ENCODE measurements at regions not wholly inside any gene's neighbourhood (a gene's known extent, or its start where the extent isn't known, plus 50 kb on each side); places are given as distances from the start of the nearest gene placed in this dataset.

DNA sequence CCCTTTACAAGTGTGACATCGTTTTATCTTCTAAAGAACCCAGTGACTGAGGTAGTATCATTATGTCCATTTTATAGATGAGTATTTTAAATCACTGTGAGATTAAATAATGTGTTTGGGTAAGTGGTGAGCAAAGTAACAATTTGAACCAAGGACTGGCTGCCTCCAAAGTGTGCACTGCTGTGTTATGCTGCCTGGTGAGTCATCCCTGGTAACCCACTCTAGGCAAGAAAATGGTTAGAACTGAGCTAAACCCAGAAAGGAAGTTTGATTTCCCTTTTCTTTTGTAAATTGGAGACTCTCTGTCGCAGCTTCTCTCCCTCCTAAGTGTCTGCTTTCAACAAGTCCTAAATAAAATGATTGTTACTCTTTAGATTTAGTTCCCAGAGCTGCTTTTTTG is 342.8 kb upstream of the KAZN start:
- DNase-seq (ENCODE audit: low spot score): no peak
- TF ChIP-seq, protein P1, sequence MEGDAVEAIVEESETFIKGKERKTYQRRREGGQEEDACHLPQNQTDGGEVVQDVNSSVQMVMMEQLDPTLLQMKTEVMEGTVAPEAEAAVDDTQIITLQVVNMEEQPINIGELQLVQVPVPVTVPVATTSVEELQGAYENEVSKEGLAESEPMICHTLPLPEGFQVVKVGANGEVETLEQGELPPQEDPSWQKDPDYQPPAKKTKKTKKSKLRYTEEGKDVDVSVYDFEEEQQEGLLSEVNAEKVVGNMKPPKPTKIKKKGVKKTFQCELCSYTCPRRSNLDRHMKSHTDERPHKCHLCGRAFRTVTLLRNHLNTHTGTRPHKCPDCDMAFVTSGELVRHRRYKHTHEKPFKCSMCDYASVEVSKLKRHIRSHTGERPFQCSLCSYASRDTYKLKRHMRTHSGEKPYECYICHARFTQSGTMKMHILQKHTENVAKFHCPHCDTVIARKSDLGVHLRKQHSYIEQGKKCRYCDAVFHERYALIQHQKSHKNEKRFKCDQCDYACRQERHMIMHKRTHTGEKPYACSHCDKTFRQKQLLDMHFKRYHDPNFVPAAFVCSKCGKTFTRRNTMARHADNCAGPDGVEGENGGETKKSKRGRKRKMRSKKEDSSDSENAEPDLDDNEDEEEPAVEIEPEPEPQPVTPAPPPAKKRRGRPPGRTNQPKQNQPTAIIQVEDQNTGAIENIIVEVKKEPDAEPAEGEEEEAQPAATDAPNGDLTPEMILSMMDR (IDR thresholded peaks at IDR 0.05; ENCODE audit: extremely low read depth, missing control alignments): no peak

DNA sequence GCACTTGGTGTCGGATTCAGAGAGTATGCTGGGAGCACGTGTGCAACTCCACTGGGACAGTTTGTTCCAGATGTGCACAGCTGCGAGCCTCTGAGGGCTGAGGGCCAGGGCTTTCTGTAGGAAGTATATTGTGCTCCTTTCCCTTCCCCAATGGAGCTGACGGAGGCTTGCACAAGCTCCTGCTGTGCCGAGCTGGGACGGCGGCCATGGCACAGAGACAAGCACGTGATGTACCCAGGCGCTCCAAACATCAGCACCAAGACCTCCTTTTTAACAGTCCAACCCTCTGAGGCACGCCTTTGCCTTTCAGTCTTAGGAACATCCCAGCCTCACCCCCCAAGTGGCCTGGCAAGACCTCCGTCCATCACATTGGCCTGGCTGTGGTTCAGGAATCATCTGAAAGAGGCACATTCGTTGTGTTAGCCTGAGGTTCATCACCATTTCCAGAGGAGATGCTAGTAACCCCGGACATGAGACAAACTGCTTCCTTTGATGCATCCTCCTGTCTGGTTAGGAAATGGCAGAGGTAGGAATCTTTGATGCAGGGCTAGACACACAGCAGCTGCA is 339.2 kb upstream of the KAZN start:
- TF ChIP-seq, protein P1 (IDR thresholded peaks at IDR 0.05; ENCODE audit: extremely low read depth, missing control alignments): no peak
- no peak for DNase-seq (ENCODE audit: low spot score)

DNA sequence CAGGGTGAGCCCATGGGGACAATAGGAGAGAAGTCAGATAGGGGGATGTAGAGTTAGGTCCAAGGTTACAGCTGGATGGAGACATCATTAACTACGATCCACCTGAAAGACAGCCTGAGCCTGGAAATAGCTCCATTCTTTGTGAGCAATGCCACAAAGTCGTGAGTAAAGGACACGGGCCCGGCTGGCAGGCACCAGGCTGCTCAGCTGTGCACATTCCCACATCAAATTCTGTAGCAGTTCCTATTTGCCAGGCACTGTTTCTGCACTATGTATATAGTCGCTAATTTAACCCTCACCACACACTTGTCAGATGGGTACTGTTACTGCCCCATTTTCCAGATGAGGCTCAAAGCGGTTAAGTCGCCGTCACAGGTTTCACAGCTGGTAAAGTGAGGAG is 338.0 kb upstream of the KAZN start:
- TF ChIP-seq, protein P1 (IDR thresholded peaks at IDR 0.05; ENCODE audit: extremely low read depth, missing control alignments): no peak
- DNase-seq (ENCODE audit: low spot score): no peak

DNA sequence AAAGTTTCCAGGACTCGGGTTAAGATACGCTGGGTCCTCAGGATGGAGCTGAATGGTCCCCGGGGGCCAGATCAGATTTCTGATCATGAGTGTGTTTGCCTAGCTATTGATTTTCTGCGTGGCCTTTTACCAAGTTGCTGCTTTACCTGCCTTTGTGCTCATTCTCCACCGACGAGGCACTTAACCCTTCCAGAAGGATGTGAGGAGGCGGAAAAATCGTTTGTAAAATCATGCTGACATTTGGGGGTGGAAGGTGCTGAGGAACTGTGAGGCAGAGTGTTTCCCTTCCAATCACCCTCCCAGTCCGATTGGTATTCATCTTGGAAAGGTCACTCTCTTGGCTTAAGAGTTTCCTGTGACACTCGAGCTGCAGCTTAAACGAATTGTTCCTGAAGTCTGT is 337.1 kb upstream of the KAZN start:
- no peak for DNase-seq (ENCODE audit: low spot score)
- TF ChIP-seq, protein P1 (IDR thresholded peaks at IDR 0.05; ENCODE audit: extremely low read depth, missing control alignments): no peak

DNA sequence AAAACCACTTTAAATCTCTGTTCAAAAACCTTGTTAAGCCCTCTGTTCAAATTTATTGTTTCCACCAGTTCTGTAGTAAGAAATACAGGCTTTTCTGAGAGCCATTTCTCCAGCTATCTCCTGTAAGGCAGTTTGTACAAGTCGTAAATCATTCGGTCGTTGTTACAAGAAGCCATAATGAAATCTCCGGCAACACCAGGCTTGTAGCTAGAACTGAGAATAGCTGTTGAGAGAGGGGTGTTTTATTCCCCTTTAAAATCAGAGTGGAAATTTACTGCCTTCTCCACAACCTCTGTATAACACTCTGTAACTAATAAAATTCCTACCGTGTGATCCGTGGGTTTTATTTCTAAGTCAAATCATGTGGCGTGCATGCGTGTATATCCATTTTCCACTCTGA is 335.8 kb upstream of the KAZN start:
- DNase-seq (ENCODE audit: low spot score): no peak
- TF ChIP-seq, protein P1 (IDR thresholded peaks at IDR 0.05; ENCODE audit: extremely low read depth, missing control alignments): no peak

DNA sequence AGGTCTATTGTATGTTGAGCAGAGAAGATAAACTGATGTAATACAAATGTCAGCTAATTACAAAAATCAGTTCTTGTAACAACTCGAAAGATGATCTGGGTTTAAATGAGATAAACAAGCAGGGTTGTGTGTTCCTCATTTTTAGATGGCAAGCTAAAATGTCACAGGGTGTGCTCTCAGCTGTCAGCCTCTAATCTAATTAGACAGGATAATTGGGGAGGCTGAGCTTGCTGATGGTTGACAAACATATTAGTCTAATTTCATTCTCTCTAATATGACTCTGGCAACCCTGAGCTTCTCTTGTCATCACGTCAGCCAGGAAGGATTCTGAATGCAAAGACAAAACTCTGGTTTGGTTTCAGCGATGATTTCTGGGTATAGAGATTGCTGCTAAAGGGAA is 335.3 kb upstream of the KAZN start:
- TF ChIP-seq, protein P1 (IDR thresholded peaks at IDR 0.05; ENCODE audit: extremely low read depth, missing control alignments): no peak
- DNase-seq (ENCODE audit: low spot score): no peak

DNA sequence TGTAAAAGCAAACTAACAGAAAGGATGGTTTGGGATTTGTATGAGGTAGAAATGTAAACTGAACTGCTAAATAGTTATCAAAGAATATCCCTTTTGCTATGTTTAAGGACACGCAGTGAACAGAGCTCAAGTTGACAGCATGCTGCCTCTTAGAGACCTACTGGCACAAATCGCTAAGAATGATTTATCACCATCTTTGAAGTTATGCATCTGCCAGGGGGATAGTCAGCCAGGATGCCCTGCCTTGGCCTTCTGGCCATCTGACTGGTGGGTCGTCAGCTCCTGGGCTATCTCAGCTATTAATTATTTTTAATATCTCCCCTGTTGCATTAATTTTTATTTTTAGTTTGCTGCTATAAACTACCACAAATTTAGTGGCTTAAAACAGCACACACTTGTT is 334.8 kb upstream of the KAZN start:
- TF ChIP-seq, protein P1 (IDR thresholded peaks at IDR 0.05; ENCODE audit: extremely low read depth, missing control alignments): no peak
- DNase-seq (ENCODE audit: low spot score): no peak
